T-helper 1 cell (primary cell): ENCODE measurements at regions not wholly inside any gene's neighbourhood (a gene's known extent, or its start where the extent isn't known, plus 50 kb on each side); places are given as distances from the start of the nearest gene placed in this dataset.

Experiments
- DNase-seq, 5 donors: peaks; one replicate each; pipeline ENCODE4 v3.0.0-alpha.2; 2012 to 2020

DNA sequence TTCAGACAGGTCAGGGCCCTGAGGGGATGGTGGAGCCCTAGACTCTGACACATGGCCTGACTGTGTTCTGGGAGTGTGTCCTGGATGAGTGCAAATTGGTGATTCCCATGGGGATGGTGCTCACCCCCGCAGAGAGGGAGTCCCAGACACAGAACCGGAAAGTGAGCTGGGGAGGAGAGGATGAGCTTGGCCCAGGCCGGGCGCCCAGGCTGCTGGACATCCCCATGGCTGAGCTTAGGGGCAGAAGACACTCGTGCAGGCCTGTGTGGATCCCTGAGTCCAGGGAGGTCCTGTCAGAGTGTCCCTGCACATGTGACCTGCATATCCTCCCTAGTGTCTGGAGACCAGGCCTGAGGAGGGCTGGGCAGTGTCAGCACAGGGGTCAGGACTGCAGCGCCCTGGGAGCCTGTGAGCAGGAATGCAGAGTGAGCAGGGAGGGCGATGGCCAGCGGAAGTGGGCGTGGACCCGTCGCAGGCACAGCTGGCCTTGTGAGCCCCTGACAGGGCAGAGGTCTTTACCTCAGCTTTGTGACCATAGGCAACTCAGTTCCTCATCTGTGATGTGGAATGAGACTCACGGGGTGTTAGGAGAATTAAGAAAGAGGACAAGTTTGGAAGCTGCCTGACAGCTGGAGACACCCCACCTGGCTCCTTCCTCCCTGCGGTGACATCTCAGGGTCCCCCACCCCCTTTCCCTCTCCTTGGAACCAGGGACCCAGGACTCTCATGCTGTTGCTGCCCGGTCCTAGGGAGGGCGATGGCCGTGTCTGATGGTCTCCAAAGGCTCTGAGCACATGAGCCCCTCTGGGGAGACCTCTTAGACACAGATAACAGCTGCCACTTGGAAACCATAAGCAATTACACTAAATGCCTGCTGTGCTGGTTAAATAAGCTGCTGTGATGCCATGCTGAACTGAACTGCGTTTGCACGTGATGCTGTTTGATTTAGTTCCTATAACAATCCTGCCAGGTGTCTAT lies 62.6 kb upstream of the HS6ST1 start:
- no peak for DNase-seq

DNA sequence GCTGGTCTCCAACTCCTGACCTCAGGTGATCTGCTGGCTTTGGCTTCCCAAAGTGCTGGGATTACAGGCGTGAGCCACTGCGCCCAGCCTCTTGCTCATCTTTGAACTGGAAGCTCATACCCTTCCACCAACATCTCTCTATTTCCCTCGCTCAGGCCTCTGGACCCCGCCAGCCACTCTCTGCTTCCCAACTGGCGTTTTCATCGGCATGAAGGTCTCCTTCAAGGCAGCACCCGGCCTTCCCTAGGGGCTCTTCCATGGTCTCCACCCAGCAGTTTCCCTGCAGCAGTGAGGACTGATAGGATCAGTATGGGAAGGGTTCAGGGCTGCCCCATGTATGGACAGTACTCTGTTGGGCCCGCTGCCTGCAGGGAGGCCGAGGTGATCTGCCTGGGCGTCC lies 65.8 kb upstream of the HS6ST1 start:
- no peak for DNase-seq

DNA sequence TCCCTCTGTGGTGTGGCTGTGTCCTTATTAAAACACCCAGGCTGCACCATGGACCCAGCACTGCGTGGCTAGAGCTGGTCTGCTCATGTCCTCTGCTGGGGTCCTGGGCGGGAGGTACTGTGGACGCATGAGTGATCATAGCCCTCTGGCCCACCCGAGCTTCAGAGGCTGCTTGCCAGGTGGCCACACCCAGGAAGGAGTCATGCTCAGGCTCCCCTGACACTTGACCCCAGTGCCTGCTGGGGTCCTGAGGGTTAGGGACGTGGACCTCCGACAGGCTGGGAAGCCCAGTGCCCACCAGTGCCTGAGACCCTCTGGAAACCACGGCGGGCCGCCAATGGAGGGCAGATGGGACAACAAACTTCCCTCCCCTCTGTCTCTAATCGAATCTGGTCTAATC lies 66.3 kb upstream of the HS6ST1 start:
- DNase-seq, result no peak

DNA sequence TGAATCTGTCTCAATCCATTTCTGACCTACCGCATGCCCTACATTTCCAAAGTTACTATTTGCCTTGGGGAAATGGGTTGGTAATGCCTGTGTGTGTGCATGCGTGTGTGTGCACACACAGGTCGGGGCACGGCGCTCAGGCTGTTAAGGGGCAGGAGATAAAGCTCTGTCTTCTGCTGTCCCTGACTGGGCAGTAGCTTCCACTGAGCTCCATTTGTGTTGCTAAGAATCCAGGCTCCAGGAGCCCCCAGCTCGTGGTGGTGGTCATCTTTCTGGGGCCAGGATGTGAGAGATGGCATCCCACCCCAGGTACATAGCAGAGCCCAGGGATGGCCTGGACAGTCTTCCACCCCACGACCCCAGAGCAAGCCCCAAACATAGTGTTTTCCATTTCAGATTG lies 66.7 kb upstream of the HS6ST1 start:
- DNase-seq, result no peak

DNA sequence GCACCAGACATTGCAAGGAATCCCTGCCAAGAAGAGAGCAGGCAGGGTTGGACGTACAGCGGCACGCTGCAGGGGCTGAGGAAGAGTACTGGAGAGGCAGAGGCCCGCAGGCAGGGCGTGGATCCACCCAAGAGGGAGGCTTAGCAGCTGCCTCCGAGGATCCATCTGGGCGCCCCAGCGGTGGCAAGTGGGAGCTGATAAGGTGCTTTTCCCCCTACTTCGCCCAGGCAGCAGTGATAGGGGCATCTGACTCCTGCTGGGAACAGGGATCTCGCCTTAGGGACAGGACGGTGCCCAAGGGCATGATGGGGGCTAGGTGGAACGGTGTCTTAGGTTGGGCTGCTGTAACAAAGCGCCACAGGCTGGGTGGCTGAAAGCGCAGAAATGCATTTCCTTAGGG lies 67.4 kb upstream of the HS6ST1 start:
- DNase-seq, result no peak

DNA sequence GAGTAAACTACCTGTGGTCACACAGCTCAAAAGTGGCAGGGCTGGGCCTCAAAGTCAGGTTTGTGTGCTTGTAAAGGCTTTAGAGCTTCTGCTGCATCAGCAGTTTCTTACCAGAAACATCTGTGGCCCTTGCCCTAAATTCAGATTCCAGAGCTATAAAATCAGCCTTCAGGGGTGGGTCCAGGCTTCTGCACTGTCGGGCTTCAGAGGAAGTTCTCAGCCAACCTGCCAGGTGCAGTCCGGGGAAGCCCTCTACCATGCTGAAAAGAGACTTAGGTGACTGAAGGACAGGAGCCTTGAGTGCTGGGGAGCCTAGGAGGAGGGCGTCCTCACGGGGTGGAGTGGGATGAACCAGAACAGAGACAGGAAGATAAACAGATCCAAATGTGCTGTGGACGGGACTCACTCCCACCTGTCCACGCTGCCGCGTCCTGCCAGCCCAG lies 69.9 kb upstream of the HS6ST1 start:
- DNase-seq, result no peak

DNA sequence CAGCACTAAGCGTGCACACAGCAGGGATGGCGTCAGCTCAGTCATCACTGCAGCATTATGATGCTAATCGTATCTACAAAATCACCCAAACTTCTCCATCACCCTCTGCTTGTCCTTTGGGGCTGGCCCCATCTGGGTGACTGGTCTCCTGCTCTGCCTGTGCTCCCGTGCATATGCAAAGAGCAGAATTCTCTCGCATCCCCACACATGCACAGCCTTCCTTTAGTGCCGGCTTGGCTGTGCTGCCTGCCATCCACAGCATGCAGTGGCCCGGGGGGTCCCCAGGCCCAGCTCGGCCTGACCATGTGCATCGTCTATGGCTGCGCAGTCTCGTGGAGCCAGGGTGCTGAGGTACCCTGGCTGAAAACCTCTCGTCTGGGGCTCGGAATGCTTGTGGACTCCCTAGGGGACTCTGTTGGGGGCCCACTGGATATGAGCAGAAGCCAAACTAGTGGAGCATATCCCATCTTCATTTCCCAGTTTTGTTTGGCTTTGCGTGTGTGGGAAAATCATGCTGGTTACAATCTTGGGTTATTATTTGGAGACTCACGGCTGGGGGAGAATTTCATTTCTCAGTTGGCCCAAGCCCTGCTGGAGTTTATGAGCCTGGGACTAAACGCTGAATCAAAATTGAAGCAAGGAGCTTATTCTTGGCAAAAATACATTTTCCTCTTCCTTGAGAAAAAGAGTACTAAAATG lies 70.9 kb upstream of the HS6ST1 start:
- DNase-seq, result no peak

DNA sequence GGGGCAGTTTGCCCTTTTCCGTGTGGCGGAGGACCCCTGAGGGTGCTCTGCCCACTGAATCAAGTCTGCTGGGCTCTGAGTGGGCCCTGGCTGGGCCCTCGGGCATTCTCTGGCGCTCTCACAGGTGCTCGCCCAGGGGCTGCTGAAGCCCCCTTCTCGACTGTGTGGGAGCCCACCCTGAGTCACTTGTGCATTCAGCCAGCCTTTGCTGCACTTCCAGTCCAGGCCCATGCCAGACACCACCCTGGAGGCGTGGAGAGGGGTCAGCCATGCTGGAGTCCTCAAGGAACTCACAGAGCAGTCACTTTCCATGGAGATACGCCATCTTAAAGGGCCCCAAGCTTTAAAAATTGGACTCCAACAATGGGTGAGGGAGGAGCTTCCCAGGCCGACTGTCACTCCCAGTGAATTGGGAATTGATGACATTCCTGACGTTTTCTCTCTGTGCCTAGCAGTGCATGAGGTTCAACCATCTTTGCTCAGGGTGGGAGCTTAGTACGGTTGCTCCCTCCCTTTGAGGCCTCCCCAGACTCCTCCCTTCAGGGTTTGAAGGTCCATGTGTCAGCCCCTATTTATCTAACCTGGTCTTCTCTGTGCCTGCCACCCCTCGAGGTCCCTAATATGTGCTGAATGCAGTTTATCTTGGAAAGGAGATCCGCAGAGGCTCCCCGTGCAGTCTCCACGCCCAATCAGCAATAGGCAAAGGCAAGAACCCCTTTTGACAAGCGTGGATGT lies 71.8 kb upstream of the HS6ST1 start:
- no peak for DNase-seq

DNA sequence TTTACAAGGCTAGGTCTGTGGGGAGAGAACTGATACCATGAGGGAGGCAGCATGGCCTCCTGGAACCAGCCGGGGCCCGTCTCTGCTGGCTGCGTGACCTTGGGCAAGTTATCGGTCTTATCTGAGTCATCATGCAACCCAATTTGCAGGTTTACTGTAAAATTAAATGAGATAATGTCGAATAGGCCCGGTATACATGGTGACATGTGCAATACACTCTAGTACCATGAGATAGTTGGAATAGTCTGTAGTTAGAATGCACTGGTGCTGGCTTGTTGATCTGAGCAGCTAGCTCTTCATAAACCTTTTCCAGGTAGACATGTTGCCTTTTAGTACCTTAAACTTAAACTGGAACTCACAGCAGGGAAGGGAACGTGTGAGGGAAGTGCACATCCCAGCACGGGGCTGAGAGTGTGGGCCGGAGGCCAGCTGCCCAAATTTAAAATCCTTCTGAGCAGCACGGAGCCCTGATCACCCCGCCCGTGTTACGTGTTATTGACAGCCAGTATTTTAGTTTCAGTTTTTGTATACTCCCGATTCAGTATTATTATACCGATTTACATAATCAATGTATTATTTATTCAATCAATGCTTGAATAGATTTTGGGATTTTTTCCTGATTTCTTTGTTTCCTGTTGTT lies 72.4 kb upstream of the HS6ST1 start:
- no peak for DNase-seq

DNA sequence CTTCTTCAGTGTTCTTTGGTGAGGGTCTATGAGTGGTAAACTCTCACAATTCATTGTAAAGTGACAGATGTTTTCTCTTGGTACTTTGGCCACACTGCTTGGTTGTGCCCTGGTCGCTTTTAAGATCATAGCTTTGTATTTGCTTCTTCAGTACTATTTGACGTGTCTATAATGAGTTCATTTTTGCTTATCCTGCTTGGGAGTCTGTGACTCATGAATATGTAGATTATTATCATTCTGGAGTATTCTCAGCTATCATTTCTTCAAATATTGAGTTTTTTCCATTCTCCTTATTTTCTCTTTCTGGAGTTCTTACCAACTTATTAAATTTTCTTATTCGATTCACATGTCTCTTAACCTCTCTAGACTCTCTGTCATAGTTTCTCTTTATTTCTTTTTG lies 73.0 kb upstream of the HS6ST1 start:
- DNase-seq, result no peak

DNA sequence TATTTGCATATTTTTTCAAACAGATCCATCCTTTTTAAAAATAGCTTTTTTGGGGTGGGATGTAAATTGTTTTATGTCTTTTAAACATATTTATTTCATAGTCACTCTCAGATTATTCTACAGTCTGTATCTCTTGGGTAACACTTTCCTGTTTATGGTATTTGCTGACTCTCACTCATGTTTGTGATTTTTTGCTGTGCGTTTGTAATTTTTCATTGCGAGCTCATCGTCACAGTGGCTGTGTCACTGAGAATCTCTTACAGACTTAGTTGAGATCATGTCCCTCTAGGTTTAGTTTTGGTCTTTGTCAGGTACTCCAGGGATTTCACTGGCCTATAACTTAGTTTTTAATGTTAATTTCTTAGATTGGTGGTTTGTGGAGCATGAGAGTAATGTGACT lies 73.5 kb upstream of the HS6ST1 start:
- no peak for DNase-seq

DNA sequence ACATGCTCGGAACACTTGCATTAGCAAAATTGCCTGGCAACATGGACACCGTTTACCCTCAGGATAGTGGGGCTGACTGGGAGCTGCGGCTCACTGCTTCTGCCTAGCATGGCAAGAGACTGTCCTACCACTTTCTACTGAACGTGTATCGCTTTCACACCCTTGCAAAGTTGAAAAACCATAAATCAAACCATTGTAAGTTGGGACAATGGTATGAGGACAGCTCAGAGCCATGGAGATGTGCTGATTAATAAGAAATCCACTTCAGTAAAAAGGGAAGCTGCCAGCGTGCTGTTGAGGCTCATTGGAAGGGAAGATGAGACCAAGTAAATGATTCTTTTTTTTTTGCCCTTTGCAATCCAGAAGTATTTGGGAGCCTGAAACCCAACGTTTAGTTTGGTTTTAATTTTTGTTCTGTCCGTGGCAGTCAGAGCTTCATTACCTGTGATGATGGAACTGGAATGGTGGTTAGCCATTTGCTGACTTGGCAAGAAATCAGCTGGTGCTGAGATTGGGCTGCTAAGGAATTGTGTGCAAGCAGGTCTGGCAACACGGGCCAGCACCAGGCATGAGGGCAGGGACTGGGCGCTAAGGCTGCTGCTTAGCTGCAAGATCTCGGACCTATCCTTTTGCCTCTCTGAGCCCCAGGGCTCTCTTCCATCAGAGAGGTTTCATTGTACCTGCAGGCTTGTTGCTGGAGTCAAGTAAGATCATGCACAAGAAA lies 75.5 kb upstream of the HS6ST1 start:
- no peak for DNase-seq

DNA sequence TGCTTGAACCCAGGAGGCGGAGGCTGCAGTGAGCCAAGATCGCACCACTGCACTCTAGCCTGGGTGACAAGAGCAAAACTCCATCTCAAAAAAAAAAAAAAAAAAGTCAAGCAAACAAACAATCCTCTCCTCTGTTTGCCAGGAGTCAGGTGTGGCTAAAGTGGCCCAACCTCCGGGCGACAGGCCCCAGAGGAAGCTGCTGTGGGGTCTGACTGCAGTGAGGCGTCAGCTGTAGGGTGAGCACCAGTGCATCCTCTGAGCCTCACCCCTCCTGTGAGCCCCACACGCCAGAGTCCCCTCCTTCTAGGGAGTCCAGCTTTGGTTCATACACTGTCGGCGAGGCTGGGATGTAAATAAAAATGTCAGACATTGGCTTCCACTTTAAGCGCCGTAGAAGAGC lies 76.5 kb upstream of the HS6ST1 start:
- no peak for DNase-seq

DNA sequence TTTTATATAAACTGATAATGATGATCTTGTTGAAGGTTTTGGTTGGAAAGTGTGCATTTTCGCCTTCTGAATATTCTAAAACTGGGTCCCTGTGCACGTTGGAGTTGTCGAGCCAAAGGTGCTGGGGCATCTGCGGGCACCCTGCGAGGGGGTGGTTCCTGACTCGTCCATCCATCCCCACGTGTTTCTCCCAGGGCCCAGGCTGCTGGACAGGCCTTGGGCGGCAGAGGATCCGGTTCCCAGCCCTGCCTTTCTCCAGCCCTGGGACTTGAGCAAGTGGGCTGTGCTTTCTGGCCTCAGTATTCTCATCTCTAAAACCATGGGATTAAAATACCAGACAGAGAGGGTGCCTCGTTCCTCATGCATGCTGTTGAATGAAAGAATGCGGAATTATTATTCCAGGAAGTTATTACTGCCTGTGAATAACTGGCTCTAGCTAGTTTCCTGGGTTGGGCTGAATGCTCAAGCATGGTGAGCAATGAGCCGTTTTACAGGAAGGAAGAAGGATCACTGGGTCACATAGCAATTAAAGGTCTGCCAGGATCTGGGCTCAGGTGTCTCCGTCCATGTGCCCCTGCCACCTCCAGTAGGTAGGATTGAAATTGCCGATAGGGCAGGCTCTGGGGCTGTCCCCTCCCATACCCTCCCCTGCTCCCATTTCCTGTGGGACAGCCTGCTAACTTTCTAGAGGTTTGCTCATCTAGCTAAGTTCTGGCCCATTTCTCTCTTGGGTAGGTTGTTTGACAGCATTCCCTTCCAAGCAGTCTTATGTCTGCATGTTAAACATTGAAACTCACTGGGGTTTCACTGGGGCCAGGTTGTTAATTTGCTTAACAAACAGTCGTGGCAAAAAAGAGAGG lies 77.2 kb upstream of the HS6ST1 start:
- no peak for DNase-seq

DNA sequence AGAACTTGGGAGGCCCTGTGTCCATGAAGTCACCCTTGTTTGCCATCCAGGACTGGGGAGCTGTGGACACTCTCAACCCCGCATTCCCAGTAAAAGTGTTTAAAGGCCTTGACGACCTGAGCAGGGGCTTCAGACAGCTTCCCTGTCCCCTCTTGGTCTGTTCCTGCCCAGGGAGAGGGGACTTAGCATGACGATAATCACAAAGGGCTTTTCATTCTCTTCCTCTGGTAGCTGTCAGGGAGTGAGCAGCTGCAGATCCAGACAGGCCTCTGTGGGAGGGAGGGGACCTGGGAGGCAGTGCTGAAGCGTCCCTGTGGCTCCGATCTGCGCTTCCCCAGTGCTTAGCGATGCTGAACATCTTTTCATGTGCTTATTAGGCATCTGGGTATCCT lies 77.8 kb upstream of the HS6ST1 start:
- DNase-seq, result no peak

DNA sequence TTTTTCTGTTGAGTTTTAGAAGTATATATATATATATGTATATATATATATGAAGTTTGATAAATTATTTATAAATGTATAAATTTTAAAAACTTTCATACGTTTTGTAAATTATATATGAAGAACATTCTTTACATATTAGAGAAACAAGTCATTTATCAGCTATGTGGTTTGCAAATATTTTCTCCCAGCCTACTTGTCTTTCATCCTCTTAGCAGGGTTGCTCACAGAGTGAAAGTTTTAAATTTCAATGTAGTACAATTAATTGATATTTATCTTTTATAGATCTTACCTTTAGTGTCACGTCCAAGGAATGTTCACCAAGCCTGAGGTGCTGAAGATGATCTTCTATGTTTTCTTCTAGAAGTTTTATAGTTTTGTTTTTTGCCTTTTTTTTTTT lies 78.3 kb upstream of the HS6ST1 start:
- no peak for DNase-seq

DNA sequence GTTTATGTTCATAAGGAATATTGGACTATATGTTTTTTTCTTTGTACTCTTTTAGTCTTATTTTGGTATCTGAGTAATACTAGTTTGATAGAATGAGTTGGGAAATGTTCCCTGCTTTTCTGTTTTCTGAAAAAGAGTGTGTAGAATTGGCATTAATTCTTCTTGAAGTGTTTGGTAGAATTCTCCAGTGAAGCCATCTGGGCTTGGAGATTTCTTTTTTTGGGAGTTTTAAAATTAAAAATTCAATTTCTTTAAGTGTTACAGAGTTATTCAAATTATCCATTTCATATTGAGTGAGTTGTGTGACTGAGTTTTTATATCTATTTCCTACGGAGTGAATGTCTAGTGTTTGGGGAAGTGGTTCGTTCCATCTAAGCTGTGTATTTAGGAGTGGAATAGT lies 80.6 kb upstream of the HS6ST1 start:
- DNase-seq, result no peak

DNA sequence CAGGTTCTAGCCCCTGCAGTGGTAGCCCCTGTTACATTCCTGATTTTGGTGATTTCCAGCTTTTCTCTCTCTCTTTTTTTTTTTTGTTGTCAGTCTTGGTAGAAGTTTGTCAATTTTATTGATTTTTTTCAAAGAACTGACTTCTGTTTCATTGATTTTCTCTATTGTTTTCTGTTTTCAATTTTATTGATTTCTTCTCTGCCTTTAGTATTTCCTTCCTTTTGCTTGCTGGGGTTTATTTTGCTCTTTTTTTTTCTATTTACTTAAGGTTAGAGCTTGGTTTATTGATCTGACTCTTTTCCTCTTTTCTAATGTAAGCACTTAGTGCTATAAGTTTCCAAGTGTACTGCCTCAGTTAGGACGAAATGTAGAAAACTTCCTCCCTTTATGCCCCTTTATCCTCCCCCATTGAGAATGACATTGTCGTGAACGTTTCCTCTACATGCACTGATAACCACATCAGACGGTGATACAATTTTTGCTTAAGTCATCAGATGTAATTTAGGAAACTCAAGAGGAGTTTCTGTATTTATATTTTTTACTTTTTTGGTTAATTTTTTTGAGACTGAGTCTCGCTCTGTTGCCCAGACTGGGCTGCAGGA lies 81.1 kb upstream of the HS6ST1 start:
- no peak for DNase-seq

DNA sequence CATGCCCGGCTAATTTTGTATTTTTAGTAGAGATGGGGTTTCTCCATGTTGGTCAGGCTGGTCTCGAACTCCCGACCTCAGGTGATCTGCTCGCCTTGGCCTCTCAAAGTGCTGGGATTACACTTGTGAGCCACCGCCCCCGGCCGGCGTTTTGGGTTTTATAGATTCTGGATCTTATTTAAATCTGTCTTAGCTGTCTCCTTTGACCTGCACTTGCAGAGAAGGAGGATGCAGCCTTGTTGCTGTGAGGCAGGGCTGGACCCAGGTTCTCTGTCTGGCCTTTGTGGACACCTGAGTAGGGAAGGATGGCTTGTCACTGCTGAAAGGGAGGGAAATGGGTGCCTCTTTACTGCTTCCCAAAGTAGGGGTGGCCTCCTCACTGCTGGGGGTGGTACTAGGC lies 83.0 kb upstream of the HS6ST1 start:
- no peak for DNase-seq

DNA sequence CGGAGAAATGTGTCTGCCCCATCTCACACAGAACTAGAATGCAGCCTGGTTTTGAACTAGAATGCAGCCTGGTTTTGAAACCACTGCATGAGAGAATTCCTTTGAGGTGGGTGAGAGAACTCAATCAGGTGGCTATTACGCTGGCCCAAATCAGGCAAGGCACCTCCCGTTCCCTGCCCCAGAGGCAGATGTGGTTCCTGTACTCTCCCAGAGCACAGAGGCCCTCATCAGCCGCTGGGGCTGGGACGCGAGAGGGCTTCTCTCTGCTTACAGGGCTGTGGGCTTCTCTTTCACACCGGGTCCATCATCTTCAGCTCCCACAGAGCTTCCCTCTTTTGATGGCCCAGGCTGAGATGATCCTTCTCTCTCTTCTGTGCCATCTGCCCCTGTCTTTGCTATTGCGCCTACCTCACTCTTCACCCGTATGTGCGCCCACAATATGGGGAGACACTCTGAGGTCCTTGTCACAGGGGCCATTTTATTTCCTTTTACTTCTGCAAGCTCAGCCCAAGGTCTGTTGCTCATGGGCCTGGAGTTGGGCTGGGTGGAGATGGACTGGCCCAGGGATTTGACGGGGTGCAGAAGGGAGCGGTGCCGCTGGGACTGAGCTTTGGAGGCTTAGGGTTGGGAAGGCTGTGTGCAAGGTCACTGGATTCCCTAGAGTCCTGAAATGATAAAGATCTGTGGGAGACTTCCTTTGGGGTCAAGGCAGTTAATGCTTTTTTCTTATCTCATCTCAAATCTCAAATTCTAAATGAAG lies 84.4 kb upstream of the HS6ST1 start:
- DNase-seq, result no peak
